IMR-90 (cell line): ENCODE measurements at regions not wholly inside any gene's neighbourhood (a gene's known extent, or its start where the extent isn't known, plus 50 kb on each side); places are given as distances from the start of the nearest gene placed in this dataset.

Experiments
- ATAC-seq: fragments of 200-7000 bp; cut with Tn5 transposase; 2 replicates; pipeline ENCODE4 v1.9.1; 2020; ENCODE audit warnings: low read depth, mild to moderate bottlenecking, moderate library complexity
- BruUV-seq: library from RNA; stranded (reverse); fragments of 400-500 nt; replicated peaks from 2 replicates; lab custom pipeline; 2021; lab: Mats Ljungman, UMichigan
- CTCF ChIA-PET: fragments of 300-600 bp; formaldehyde crosslinking; extraction: SDS; loops from one replicate; lab custom pipeline; 2021; ENCODE audit warnings: antibody characterized with exemption; lab: Yijun Ruan, JAX
- POLR2A ChIA-PET: fragments of 300-600 bp; sonication (Branson Sonifier 250); formaldehyde crosslinking; loops from one replicate; lab custom pipeline; 2022; ENCODE audit warnings: antibody characterized with exemption; ENCODE audit not compliant: unreplicated experiment; lab: Charles Lee
- DNase-seq: peaks from one replicate; pipeline ENCODE4 v3.0.0; 2013
- H2AFZ ChIP-seq: replicated peaks from 2 replicates; pipeline ENCODE3; 2013; ENCODE audit warnings: low read length, mild to moderate bottlenecking; ENCODE audit not compliant: poor library complexity
- H2AK5ac ChIP-seq: 2 replicates; pipeline ENCODE4 v1.6.1; 2013; ENCODE audit warnings: low read depth, low read length, inconsistent platforms
- H2AK9ac ChIP-seq: replicated peaks from 2 replicates; pipeline ENCODE3; 2013; ENCODE audit warnings: mild to moderate bottlenecking, low read depth, low read length, moderate library complexity; ENCODE audit not compliant: poor library complexity
- H2BK120ac ChIP-seq: 2 replicates; pipeline ENCODE4 v1.6.1; 2013; ENCODE audit warnings: low read depth, low read length, inconsistent platforms
- H2BK15ac ChIP-seq: 3 replicates; pipeline ENCODE4 v1.6.1; 2013; ENCODE audit warnings: low read depth, low read length, inconsistent platforms
- H2BK20ac ChIP-seq: 2 replicates; pipeline ENCODE4 v1.6.1; 2013; ENCODE audit warnings: low read depth, mild to moderate bottlenecking, inconsistent platforms, low read length, moderate library complexity
- H2BK5ac ChIP-seq: 2 replicates; pipeline ENCODE4 v1.6.1; 2013; ENCODE audit warnings: mild to moderate bottlenecking, low read depth, low read length, inconsistent platforms; ENCODE audit not compliant: poor library complexity, severe bottlenecking
- H3K14ac ChIP-seq: replicated peaks from 2 replicates; pipeline ENCODE4 v1.6.1; 2013; ENCODE audit warnings: low read depth, low read length, inconsistent platforms
- H3K18ac ChIP-seq: 2 replicates; pipeline ENCODE4 v1.6.1; 2013; ENCODE audit warnings: low read depth, low read length, control low read depth
- H3K23ac ChIP-seq: 2 replicates; pipeline ENCODE4 v1.6.1; 2013; ENCODE audit warnings: low read depth, low read length, inconsistent platforms
- H3K27ac ChIP-seq: 2 replicates; pipeline ENCODE4 v1.5.1; 2013; ENCODE audit warnings: mild to moderate bottlenecking, control low read depth, low read length; ENCODE audit not compliant: insufficient read depth
- H3K27me3 ChIP-seq: 2 replicates; pipeline ENCODE4 v1.6.1; 2013; ENCODE audit warnings: low read length; ENCODE audit not compliant: control insufficient read depth, insufficient read depth
- H3K36me3 ChIP-seq: 2 replicates; pipeline ENCODE4 v1.6.1; 2013; ENCODE audit warnings: low read length, mixed read lengths; ENCODE audit not compliant: control insufficient read depth, insufficient read depth
- H3K4ac ChIP-seq: 2 replicates; pipeline ENCODE4 v1.6.1; 2013; ENCODE audit warnings: low read depth, low read length, inconsistent platforms
- H3K4me1 ChIP-seq: 2 replicates; pipeline ENCODE4 v1.6.1; 2013; ENCODE audit warnings: low read length, mixed read lengths; ENCODE audit not compliant: control insufficient read depth, insufficient read depth
- H3K4me2 ChIP-seq: 2 replicates; pipeline ENCODE4 v1.6.1; 2013; ENCODE audit warnings: low read depth, mild to moderate bottlenecking, control low read depth, low read length, moderate library complexity
- H3K4me3 ChIP-seq: 2 replicates; pipeline ENCODE4 v1.5.1; 2013; ENCODE audit warnings: low read depth, mild to moderate bottlenecking, control low read depth, low read length, moderate library complexity; ENCODE audit not compliant: insufficient read depth
- H3K56ac ChIP-seq: 2 replicates; pipeline ENCODE4 v1.6.1; 2013; ENCODE audit warnings: low read length, inconsistent platforms; ENCODE audit not compliant: insufficient read depth; ENCODE audit errors: extremely low read depth
- H3K79me1 ChIP-seq, 2 experiments: 2 replicates each; pipeline ENCODE4 v1.6.1; 2013; ENCODE audit warnings: low read length in 2 of 2, inconsistent platforms in 1 of 2, low read depth in 1 of 2
- H3K9ac ChIP-seq: 2 replicates; pipeline ENCODE4 v1.6.1; 2013; ENCODE audit warnings: low read depth, low read length, control low read depth
- H3K9me1 ChIP-seq: 2 replicates; pipeline ENCODE4 v1.6.1; 2013; ENCODE audit warnings: low read length, inconsistent platforms; ENCODE audit not compliant: insufficient read depth
- H3K9me3 ChIP-seq: 2 replicates; pipeline ENCODE4 v1.6.1; 2013; ENCODE audit warnings: low read length; ENCODE audit not compliant: control insufficient read depth, insufficient read depth
- H4K20me1 ChIP-seq: 2 replicates; pipeline ENCODE4 v1.6.1; 2013; ENCODE audit warnings: low read length, inconsistent platforms; ENCODE audit not compliant: insufficient read depth
- H4K5ac ChIP-seq: 2 replicates; pipeline ENCODE4 v1.6.1; 2013; ENCODE audit warnings: mild to moderate bottlenecking, low read depth, low read length, control low read depth
- H4K8ac ChIP-seq, 2 experiments: 2 replicates each; pipeline ENCODE4 v1.6.1; 2013; ENCODE audit warnings: low read depth in 2 of 2, low read length in 2 of 2, control low read depth in 1 of 2, inconsistent platforms in 1 of 2
- H4K91ac ChIP-seq: 2 replicates; pipeline ENCODE4 v1.6.1; 2013; ENCODE audit warnings: low read depth, low read length, inconsistent platforms; ENCODE audit not compliant: insufficient read depth
- BHLHE40 ChIP-seq: fragments of 150-350 bp; IDR thresholded peaks from 2 replicates; pipeline ENCODE4 v1.6.1; 2016; ENCODE audit warnings: mild to moderate bottlenecking, low read depth, low read length
- CEBPB ChIP-seq: IDR thresholded peaks from 2 replicates; pipeline ENCODE4 v1.6.1; 2012; ENCODE audit warnings: low read depth, low read length, improper control_type of control experiment
- CHD1 ChIP-seq: IDR thresholded peaks from 2 replicates; pipeline ENCODE4 v1.6.1; 2012; ENCODE audit warnings: low read depth, low read length, improper control_type of control experiment
- ELK1 ChIP-seq: fragments of 150-350 bp; IDR thresholded peaks from 2 replicates; pipeline ENCODE4 v1.6.1; 2016; ENCODE audit warnings: low read depth, mild to moderate bottlenecking, low read length, moderate library complexity, borderline replicate concordance
- FOS ChIP-seq: fragments of 150-350 bp; IDR thresholded peaks from 2 replicates; pipeline ENCODE4 v1.6.1; 2016; ENCODE audit warnings: low read depth, low read length
- MAZ ChIP-seq: IDR thresholded peaks from 2 replicates; pipeline ENCODE4 v1.6.1; 2012; ENCODE audit warnings: low read depth, mild to moderate bottlenecking, low read length, improper control_type of control experiment, moderate library complexity, borderline replicate concordance
- MXI1 ChIP-seq: IDR thresholded peaks from 2 replicates; pipeline ENCODE4 v1.6.1; 2012; ENCODE audit warnings: low read depth, mild to moderate bottlenecking, low read length, moderate library complexity, borderline replicate concordance
- NFE2L2 ChIP-seq: fragments of 150-350 bp; IDR thresholded peaks from 2 replicates; pipeline ENCODE4 v1.6.1; 2016; ENCODE audit warnings: low read depth, mild to moderate bottlenecking, low read length
- POLR2A ChIP-seq: IDR thresholded peaks from 2 replicates; pipeline ENCODE4 v1.6.1; 2012; ENCODE audit warnings: mild to moderate bottlenecking, low read depth, low read length
- RAD21 ChIP-seq: IDR thresholded peaks from 2 replicates; pipeline ENCODE4 v1.6.1; 2012; ENCODE audit warnings: low read length, improper control_type of control experiment
- RCOR1 ChIP-seq: IDR thresholded peaks from 2 replicates; pipeline ENCODE4 v1.6.1; 2012; ENCODE audit warnings: mild to moderate bottlenecking, low read length, improper control_type of control experiment; ENCODE audit not compliant: insufficient replicate concordance
- RFX5 ChIP-seq: IDR thresholded peaks from 2 replicates; pipeline ENCODE4 v1.8.0; 2012; ENCODE audit warnings: low read depth, mild to moderate bottlenecking, low read length, moderate library complexity
- SMC3 ChIP-seq: fragments of 150-350 bp; IDR thresholded peaks from 2 replicates; pipeline ENCODE4 v1.6.1; 2016; ENCODE audit warnings: low read depth, mild to moderate bottlenecking, antibody characterized with exemption, low read length, moderate library complexity
- whole genome bisulfite sequencing, 2 experiments: methylation state at CpG; one replicate each; pipeline versions ENCODE4 v1.1.5 to v1.1.7; 2013; ENCODE audit warnings: missing lambda C conversion rate in 2 of 2; ENCODE audit not compliant: insufficient read length in 1 of 2; ENCODE audit errors: extremely low coverage in 2 of 2; 5-methylcytosine and 5-hydroxymethylcytosine counted together
- dilution Hi-C: fragments of 300-500 bp; cut with HindIII; formaldehyde crosslinking; loops from one replicate; pipeline ENCODE4 v1.14.3; 2018; ENCODE audit warnings: low sequenced_read_pairs; ENCODE audit not compliant: unreplicated experiment
- in situ Hi-C: fragments of 300-500 bp; cut with MboI; formaldehyde crosslinking; loops from 3 replicates; pipeline ENCODE4 v1.14.3; 2019; ENCODE audit warnings: low sequenced_read_pairs, inconsistent platforms, mixed read lengths
- intact Hi-C: fragments of 100-400 bp; cut with micrococcal nuclease; formaldehyde crosslinking; loops from 2 replicates; pipeline ENCODE4 v1.10.0; 2022

DNA sequence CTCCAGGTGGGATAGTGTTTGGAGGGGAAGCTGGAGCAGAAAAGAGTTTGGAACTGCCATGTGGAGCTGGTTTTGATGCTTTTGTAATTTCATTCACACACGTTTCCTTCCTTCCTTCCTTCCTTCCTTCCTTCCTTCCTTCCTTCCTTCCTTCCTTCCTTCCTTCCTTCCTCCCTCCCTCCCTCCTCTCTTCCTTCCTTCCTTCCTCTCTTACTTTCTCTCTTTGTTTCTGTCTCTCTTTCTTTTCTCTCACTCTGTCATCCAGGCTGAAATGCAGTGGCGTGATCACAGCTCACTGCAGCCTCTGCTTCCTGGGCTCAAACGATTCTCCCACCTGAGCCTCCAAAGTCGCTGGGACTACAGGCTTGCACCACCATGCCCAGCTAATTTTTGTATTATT, 168.0 kb upstream of the ARID2 start:
- TF ChIP-seq SMC3: no peak
- TF ChIP-seq ELK1: no peak
- TF ChIP-seq NFE2L2: no peak
- no peak for TF ChIP-seq RCOR1
- no peak for TF ChIP-seq RFX5
- no peak for TF ChIP-seq CHD1
- no peak for TF ChIP-seq MXI1
- no peak for TF ChIP-seq FOS
- TF ChIP-seq POLR2A: no peak
- TF ChIP-seq RAD21: no peak
- no peak for TF ChIP-seq BHLHE40
- TF ChIP-seq CEBPB: no peak
- TF ChIP-seq MAZ: no peak

More for the DNA sequence above, 168.0 kb upstream of the ARID2 start:
- H3K4ac ChIP-seq: no peak overlapping the region
- H4K91ac ChIP-seq: no peak overlapping the region
- ATAC-seq: no peak
- H4K20me1 ChIP-seq: no peaks in the 10 kb centered on the region
- H3K79me1 ChIP-seq: no peaks in the 10 kb centered on the region
- H3K56ac ChIP-seq: no peak overlapping the region
- no peak overlapping the region for H3K4me2 ChIP-seq
- no peak overlapping the region for H2BK120ac ChIP-seq
- H3K4me3 ChIP-seq: no peak overlapping the region
- no peak overlapping the region for H2BK20ac ChIP-seq
- H2BK15ac ChIP-seq: no peak overlapping the region
- H2AFZ ChIP-seq: no peak overlapping the region
- dilution Hi-C loops (no loop called here), in situ Hi-C loops (no loop called here), intact Hi-C loops (no loop called here)
- H3K23ac ChIP-seq: no peak overlapping the region
- no TSS peak for BruUV-seq
- peaks cover 6% of the 10 kb centered on the region; the same call in 1 of the 2 replicates for H3K27me3 ChIP-seq
- H2AK5ac ChIP-seq: no peak overlapping the region
- no CpG with 5 or more reads among the region's 4 CpGs for WGBS, 2 experiments
- no peaks in the 10 kb centered on the region for H3K9me1 ChIP-seq
- no peak overlapping the region for H3K18ac ChIP-seq
- H2AK9ac ChIP-seq: no peak overlapping the region
- H3K9me3 ChIP-seq: no peaks in the 10 kb centered on the region
- POLR2A ChIA-PET: no interaction called here
- no peaks in the 10 kb centered on the region for H3K36me3 ChIP-seq
- no peak overlapping the region for H4K5ac ChIP-seq
- H3K14ac ChIP-seq: no peak overlapping the region
- no peaks in the 10 kb centered on the region for H3K4me1 ChIP-seq
- CTCF ChIA-PET: no interaction called here
- H4K8ac ChIP-seq: no peak overlapping the region
- no peak for DNase-seq
- H2BK5ac ChIP-seq: no peak overlapping the region
- no peak overlapping the region for H3K27ac ChIP-seq
- H3K9ac ChIP-seq: no peak overlapping the region
